KMS-11 (cell line): ENCODE measurements at regions not wholly inside any gene's neighbourhood (a gene's known extent, or its start where the extent isn't known, plus 50 kb on each side); places are given as distances from the start of the nearest gene placed in this dataset.

Source experiments
- H2AFZ ChIP-seq: fragments of 200-600 bp; sonication (generic); 2 replicates; pipeline ENCODE4 v1.6.1; 2016; ENCODE audit warnings: antibody characterized with exemption, mixed run types, low read depth
- H3K27ac ChIP-seq: fragments of 200-600 bp; sonication (generic); 2 replicates; pipeline ENCODE4 v1.6.1; 2016; ENCODE audit warnings: mild to moderate bottlenecking, mixed run types
- H3K27me3 ChIP-seq: fragments of 200-600 bp; sonication (generic); 2 replicates; pipeline ENCODE4 v1.6.1; 2017; ENCODE audit warnings: mild to moderate bottlenecking, low read depth, mixed run types, moderate library complexity; ENCODE audit not compliant: insufficient read depth
- H3K36me3 ChIP-seq: fragments of 200-600 bp; sonication (generic); 2 replicates; pipeline ENCODE4 v1.6.1; 2017; ENCODE audit warnings: mild to moderate bottlenecking, mixed run types; ENCODE audit not compliant: insufficient read depth
- H3K4me1 ChIP-seq: fragments of 200-600 bp; sonication (generic); 2 replicates; pipeline ENCODE4 v1.6.1; 2016; ENCODE audit warnings: mild to moderate bottlenecking, low read depth, mixed run types; ENCODE audit not compliant: poor library complexity, severe bottlenecking
- H3K4me2 ChIP-seq: fragments of 200-600 bp; sonication (generic); 2 replicates; pipeline ENCODE4 v1.7.0; 2016; ENCODE audit warnings: mild to moderate bottlenecking, mixed run types
- H3K4me3 ChIP-seq: fragments of 200-600 bp; sonication (generic); IDR thresholded peaks from 2 replicates; pipeline ENCODE4 v1.6.1; 2017; ENCODE audit warnings: low read depth, low read length, mixed read lengths; ENCODE audit not compliant: insufficient read depth
- H3K79me2 ChIP-seq: fragments of 200-600 bp; sonication (generic); 2 replicates; pipeline ENCODE4 v1.6.1; 2016; ENCODE audit warnings: low read depth, mixed run types; ENCODE audit not compliant: insufficient read depth
- H3K9ac ChIP-seq: fragments of 200-600 bp; sonication (generic); 2 replicates; pipeline ENCODE4 v1.6.1; 2016; ENCODE audit warnings: mild to moderate bottlenecking, mixed run types
- H4K20me1 ChIP-seq: fragments of 200-600 bp; sonication (generic); 2 replicates; pipeline ENCODE4 v1.6.1; 2016; ENCODE audit warnings: mild to moderate bottlenecking, mixed run types; ENCODE audit not compliant: insufficient read depth
- CTCF ChIP-seq: fragments of 200-600 bp; sonication (generic); conservative IDR thresholded peaks from 2 replicates; pipeline ENCODE4 v1.6.1; 2017; ENCODE audit warnings: low read depth, mild to moderate bottlenecking, antibody characterized with exemption, low read length, moderate library complexity, mixed read lengths

- no peak overlapping the region for H3K4me2 ChIP-seq
- no peaks in the 10 kb centered on the region for H3K79me2 ChIP-seq
- peaks cover 13% of the 10 kb centered on the region for H3K4me1 ChIP-seq
- no peak overlapping the region for H3K4me3 ChIP-seq
- no peaks in the 10 kb centered on the region for H3K27me3 ChIP-seq
- no peak overlapping the region for H2AFZ ChIP-seq
- TF ChIP-seq CTCF = no peak
- H4K20me1 ChIP-seq = no peaks in the 10 kb centered on the region
- H3K36me3 ChIP-seq = no peaks in the 10 kb centered on the region
- no peak overlapping the region for H3K27ac ChIP-seq
- H3K9ac ChIP-seq = no peak overlapping the region
These were observed 105.2 kb downstream of the TSEN15 start for GRCh38 chr1:184156521-184157393.

- no peak overlapping the region for H3K27ac ChIP-seq
- H4K20me1 ChIP-seq = no peaks in the 10 kb centered on the region
- H3K36me3 ChIP-seq = no peaks in the 10 kb centered on the region
- H3K79me2 ChIP-seq = no peaks in the 10 kb centered on the region
- no peak overlapping the region for H3K9ac ChIP-seq
- H3K27me3 ChIP-seq = no peaks in the 10 kb centered on the region
- H3K4me1 ChIP-seq = peaks cover 13% of the 10 kb centered on the region
- TF ChIP-seq CTCF = no peak
- no peak overlapping the region for H3K4me2 ChIP-seq
- H2AFZ ChIP-seq = no peak overlapping the region
- no peak overlapping the region for H3K4me3 ChIP-seq
These were observed 105.8 kb downstream of the TSEN15 start for GRCh38 chr1:184157394-184157742.

GRCh38 chr1:184158896-184159681 is 107.6 kb downstream of the TSEN15 start:
- Histone ChIP-seq H3K4me3 (no peak overlapping the region), H3K4me1 (peaks cover 25% of the 10 kb centered on the region), H3K4me2 (no peak overlapping the region)

GRCh38 chr1:184160236-184160635 is 108.7 kb downstream of the TSEN15 start:
- no peak overlapping the region for H2AFZ ChIP-seq
- no peaks in the 10 kb centered on the region for H3K27me3 ChIP-seq
- H3K36me3 ChIP-seq = no peaks in the 10 kb centered on the region
- peak overlapping the region; percentile 19; the same call in 1 of the 2 replicates for H3K27ac ChIP-seq
- H3K4me3 ChIP-seq = no peak overlapping the region
- no peak overlapping the region for H3K9ac ChIP-seq
- H3K79me2 ChIP-seq = no peaks in the 10 kb centered on the region
- TF ChIP-seq CTCF = no peak
- H3K4me1 ChIP-seq = peaks cover 34% of the 10 kb centered on the region
- H3K4me2 ChIP-seq = no peak overlapping the region
- H4K20me1 ChIP-seq = no peaks in the 10 kb centered on the region

More at GRCh38 chr1:184158896-184159681, 107.6 kb downstream of the TSEN15 start:
- Histone ChIP-seq H3K36me3 (no peaks in the 10 kb centered on the region), H4K20me1 (no peaks in the 10 kb centered on the region), H3K27ac (no peak overlapping the region), H3K79me2 (no peaks in the 10 kb centered on the region), H2AFZ (no peak overlapping the region), H3K27me3 (no peaks in the 10 kb centered on the region), H3K9ac (no peak overlapping the region)
- no peak for TF ChIP-seq CTCF
